Panc1 (cell line): ENCODE measurements at regions not wholly inside any gene's neighbourhood (a gene's known extent, or its start where the extent isn't known, plus 50 kb on each side); places are given as distances from the start of the nearest gene placed in this dataset.

Source experiments
- POLR2AphosphoS5 ChIP-seq: IDR thresholded peaks from 2 replicates; pipeline ENCODE4 v1.6.1; 2012; ENCODE audit warnings: mild to moderate bottlenecking, low read depth, low read length, moderate library complexity
- TF ChIP-seq, protein P1 (sequence below): fragments of 450-650 bp; IDR thresholded peaks from 2 replicates; pipeline ENCODE4 v1.5.1; 2017; ENCODE audit warnings: mild to moderate bottlenecking
- TF ChIP-seq, protein P2 (sequence below), 2 experiments: IDR thresholded peaks; 2 replicates each; pipeline ENCODE4 v1.6.1; 2011 to 2012; ENCODE audit warnings: low read depth in 2 of 2, control low read depth in 1 of 2, low read length in 1 of 2, mild to moderate bottlenecking in 1 of 2, moderate library complexity in 1 of 2; ENCODE audit not compliant: insufficient read depth in 1 of 2

GRCh38 chr3:23067116-23067515 is 136.0 kb upstream of the UBE2E2 start:
- TF ChIP-seq POLR2AphosphoS5 = no peak
- TF ChIP-seq, protein P1, sequence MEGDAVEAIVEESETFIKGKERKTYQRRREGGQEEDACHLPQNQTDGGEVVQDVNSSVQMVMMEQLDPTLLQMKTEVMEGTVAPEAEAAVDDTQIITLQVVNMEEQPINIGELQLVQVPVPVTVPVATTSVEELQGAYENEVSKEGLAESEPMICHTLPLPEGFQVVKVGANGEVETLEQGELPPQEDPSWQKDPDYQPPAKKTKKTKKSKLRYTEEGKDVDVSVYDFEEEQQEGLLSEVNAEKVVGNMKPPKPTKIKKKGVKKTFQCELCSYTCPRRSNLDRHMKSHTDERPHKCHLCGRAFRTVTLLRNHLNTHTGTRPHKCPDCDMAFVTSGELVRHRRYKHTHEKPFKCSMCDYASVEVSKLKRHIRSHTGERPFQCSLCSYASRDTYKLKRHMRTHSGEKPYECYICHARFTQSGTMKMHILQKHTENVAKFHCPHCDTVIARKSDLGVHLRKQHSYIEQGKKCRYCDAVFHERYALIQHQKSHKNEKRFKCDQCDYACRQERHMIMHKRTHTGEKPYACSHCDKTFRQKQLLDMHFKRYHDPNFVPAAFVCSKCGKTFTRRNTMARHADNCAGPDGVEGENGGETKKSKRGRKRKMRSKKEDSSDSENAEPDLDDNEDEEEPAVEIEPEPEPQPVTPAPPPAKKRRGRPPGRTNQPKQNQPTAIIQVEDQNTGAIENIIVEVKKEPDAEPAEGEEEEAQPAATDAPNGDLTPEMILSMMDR = no peak
- TF ChIP-seq, protein P2, sequence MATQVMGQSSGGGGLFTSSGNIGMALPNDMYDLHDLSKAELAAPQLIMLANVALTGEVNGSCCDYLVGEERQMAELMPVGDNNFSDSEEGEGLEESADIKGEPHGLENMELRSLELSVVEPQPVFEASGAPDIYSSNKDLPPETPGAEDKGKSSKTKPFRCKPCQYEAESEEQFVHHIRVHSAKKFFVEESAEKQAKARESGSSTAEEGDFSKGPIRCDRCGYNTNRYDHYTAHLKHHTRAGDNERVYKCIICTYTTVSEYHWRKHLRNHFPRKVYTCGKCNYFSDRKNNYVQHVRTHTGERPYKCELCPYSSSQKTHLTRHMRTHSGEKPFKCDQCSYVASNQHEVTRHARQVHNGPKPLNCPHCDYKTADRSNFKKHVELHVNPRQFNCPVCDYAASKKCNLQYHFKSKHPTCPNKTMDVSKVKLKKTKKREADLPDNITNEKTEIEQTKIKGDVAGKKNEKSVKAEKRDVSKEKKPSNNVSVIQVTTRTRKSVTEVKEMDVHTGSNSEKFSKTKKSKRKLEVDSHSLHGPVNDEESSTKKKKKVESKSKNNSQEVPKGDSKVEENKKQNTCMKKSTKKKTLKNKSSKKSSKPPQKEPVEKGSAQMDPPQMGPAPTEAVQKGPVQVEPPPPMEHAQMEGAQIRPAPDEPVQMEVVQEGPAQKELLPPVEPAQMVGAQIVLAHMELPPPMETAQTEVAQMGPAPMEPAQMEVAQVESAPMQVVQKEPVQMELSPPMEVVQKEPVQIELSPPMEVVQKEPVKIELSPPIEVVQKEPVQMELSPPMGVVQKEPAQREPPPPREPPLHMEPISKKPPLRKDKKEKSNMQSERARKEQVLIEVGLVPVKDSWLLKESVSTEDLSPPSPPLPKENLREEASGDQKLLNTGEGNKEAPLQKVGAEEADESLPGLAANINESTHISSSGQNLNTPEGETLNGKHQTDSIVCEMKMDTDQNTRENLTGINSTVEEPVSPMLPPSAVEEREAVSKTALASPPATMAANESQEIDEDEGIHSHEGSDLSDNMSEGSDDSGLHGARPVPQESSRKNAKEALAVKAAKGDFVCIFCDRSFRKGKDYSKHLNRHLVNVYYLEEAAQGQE (IDR thresholded peaks at IDR 0.05; ENCODE audit: insufficient read depth in 1 of 2, low read depth in 2 of 2, low read length in 1 of 2) = no peak
